ENCODE measurements at regions not wholly inside any gene's neighbourhood (a gene's known extent, or its start where the extent isn't known, plus 50 kb on each side); places are given as distances from the start of the nearest gene placed in this dataset.

DNA sequence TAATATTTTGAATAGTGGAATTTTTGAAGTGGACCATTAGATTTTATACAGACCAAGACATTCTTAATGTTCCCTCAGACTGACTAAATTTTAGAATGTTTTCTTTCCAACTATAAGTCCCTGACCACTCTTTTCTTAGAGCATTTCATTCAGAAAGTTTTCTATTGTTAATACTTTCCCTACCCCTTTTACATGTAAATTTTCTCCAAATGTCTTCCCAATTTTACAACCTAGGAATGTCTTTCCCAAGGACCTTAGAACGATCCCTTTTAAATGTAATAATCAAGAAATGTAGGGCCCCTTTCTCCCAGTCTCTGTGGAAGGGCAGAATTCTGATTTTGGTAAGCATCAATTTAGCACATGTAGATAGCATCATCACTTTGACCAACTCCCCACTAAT lies 730.0 kb upstream of the B3GALT2 start:
- Histone ChIP-seq H3K4me1 (no peaks in the 10 kb centered on the region), H3K27ac (no peak overlapping the region), H3K9me3 (no peaks in the 10 kb centered on the region), H3K4me3 (no peak overlapping the region), H3K4me2 (no peak overlapping the region)
- DNase-seq (ENCODE audit: low read depth in 1 of 2, low spot score in 1 of 2) = no peak
- TF ChIP-seq, protein P1, sequence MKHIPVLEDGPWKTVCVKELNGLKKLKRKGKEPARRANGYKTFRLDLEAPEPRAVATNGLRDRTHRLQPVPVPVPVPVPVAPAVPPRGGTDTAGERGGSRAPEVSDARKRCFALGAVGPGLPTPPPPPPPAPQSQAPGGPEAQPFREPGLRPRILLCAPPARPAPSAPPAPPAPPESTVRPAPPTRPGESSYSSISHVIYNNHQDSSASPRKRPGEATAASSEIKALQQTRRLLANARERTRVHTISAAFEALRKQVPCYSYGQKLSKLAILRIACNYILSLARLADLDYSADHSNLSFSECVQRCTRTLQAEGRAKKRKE (CRISPR knock-in tag; IDR thresholded peaks at IDR 0.05; ENCODE audit: low read depth) = no peak
- TF ChIP-seq JUNB (IDR thresholded peaks at IDR 0.05) (no peak), HOXB13 (CRISPR knock-in tag; IDR thresholded peaks at IDR 0.05; ENCODE audit: low read depth) (no peak), CHD4 (IDR thresholded peaks at IDR 0.05; ENCODE audit: borderline replicate concordance) (no peak), KDM5A (IDR thresholded peaks at IDR 0.05) (no peak), RCOR1 (IDR thresholded peaks at IDR 0.05; ENCODE audit: low read depth, low read length) (no peak), SMC3 (IDR thresholded peaks at IDR 0.05) (no peak), POLR2A (IDR thresholded peaks at IDR 0.05; ENCODE audit: low read length) (no peak), HDAC2 (IDR thresholded peaks at IDR 0.05) (no peak), ZC3H11A (IDR thresholded peaks at IDR 0.05) (no peak), EP300 (IDR thresholded peaks at IDR 0.05) (no peak), ZSCAN20 (CRISPR knock-in tag; IDR thresholded peaks at IDR 0.05) (no peak), EHMT2 (IDR thresholded peaks at IDR 0.05; ENCODE audit: low read depth) (no peak), FOXS1 (CRISPR knock-in tag; IDR thresholded peaks at IDR 0.05) (no peak)
- TF ChIP-seq, protein P2, sequence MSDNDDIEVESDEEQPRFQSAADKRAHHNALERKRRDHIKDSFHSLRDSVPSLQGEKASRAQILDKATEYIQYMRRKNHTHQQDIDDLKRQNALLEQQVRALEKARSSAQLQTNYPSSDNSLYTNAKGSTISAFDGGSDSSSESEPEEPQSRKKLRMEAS (IDR thresholded peaks at IDR 0.05) = no peak
- WGBS (ENCODE audit: missing lambda C conversion rate) = 52% methylated on average over 1 of the region's 1 CpG
- FAIRE-seq = no peak
- POLR2A ChIA-PET = no interaction called here
- ATAC-seq = no peak
- CTCF ChIA-PET = no interaction called here

DNA sequence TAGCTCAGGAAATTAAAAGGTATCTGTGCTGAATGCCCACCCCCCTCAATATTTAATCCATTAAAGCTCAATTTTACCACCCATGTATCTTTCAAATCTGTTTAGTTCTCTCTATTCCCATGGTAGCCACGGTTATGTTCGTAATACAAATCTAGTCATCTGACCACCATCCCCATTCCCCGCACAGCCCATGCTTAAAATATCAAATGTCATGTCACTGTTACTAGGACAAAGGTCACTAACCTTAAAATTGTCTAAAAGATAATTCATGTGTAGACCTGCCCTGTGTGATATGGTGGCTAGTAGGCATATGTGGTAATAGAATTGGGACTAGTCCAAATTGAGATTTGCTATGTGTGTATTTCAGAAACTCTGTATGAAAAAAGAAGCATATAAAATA lies 728.5 kb upstream of the B3GALT2 start:
- Histone ChIP-seq H3K4me1 (no peaks in the 10 kb centered on the region), H3K4me2 (no peak overlapping the region), H3K9me3 (no peaks in the 10 kb centered on the region), H3K27ac (no peak overlapping the region), H3K4me3 (no peak overlapping the region)
- ChIA-PET CTCF (no interaction called here), POLR2A (no interaction called here)
- ATAC-seq (no peak), FAIRE-seq (no peak), DNase-seq (ENCODE audit: low read depth in 1 of 2, low spot score in 1 of 2) (no peak)
- TF ChIP-seq FOSB (CRISPR knock-in tag; IDR thresholded peaks at IDR 0.05) = no peak
- TF ChIP-seq RFX5 (IDR thresholded peaks at IDR 0.05) = no peak
- TF ChIP-seq CBX8 (IDR thresholded peaks at IDR 0.05) = no peak
- no peak for TF ChIP-seq MYC (IDR thresholded peaks at IDR 0.05; ENCODE audit: borderline replicate concordance, low read length)
- TF ChIP-seq, protein P3, sequence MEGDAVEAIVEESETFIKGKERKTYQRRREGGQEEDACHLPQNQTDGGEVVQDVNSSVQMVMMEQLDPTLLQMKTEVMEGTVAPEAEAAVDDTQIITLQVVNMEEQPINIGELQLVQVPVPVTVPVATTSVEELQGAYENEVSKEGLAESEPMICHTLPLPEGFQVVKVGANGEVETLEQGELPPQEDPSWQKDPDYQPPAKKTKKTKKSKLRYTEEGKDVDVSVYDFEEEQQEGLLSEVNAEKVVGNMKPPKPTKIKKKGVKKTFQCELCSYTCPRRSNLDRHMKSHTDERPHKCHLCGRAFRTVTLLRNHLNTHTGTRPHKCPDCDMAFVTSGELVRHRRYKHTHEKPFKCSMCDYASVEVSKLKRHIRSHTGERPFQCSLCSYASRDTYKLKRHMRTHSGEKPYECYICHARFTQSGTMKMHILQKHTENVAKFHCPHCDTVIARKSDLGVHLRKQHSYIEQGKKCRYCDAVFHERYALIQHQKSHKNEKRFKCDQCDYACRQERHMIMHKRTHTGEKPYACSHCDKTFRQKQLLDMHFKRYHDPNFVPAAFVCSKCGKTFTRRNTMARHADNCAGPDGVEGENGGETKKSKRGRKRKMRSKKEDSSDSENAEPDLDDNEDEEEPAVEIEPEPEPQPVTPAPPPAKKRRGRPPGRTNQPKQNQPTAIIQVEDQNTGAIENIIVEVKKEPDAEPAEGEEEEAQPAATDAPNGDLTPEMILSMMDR (IDR thresholded peaks at IDR 0.05) = no peak
- no peak for TF ChIP-seq ESRRA (IDR thresholded peaks at IDR 0.05; ENCODE audit: borderline replicate concordance, low read length)
- TF ChIP-seq ZFP36 (IDR thresholded peaks at IDR 0.05; ENCODE audit: borderline replicate concordance, partially characterized antibody) = no peak
- no peak for TF ChIP-seq CHD2 (IDR thresholded peaks at IDR 0.05; ENCODE audit: low read length, partially characterized antibody)
- no peak for TF ChIP-seq FOSL2 (IDR thresholded peaks at IDR 0.05)
- TF ChIP-seq FOSL2 (CRISPR knock-in tag; IDR thresholded peaks at IDR 0.05) = no peak
- no peak for TF ChIP-seq FOXS1 (CRISPR knock-in tag; IDR thresholded peaks at IDR 0.05)
- no peak for TF ChIP-seq RARB (CRISPR knock-in tag; IDR thresholded peaks at IDR 0.05)
- 88% methylated on average over 3 of the region's 3 CpGs for WGBS (ENCODE audit: missing lambda C conversion rate)

Data from A549 (cell line).